ENCODE measurements at regions not wholly inside any gene's neighbourhood (a gene's known extent, or its start where the extent isn't known, plus 50 kb on each side); places are given as distances from the start of the nearest gene placed in this dataset.
A peak's percentile ranks its signal among the peaks of the same experiment; 100 is the strongest.

DNA sequence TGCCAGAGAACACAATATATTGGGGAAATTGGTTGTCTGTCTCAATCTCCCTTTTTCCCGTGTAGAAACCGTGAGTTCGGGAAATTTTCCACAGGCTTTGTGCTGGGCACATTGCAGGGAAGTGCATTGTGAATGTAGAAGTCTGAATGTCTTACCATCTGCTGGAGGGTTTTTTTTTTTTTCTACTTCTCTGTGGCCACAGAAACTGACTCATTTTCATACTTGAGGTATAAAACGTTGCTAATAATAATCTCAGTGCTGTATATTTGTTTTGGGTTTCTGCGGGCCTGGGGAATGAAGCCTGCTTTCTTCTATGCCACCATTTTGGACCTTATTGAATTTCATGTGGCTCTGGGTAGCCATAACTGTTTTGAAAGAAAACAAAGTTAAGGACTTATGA lies 1001.2 kb downstream of the STIM2 start (continued):
- TF ChIP-seq, protein P1, sequence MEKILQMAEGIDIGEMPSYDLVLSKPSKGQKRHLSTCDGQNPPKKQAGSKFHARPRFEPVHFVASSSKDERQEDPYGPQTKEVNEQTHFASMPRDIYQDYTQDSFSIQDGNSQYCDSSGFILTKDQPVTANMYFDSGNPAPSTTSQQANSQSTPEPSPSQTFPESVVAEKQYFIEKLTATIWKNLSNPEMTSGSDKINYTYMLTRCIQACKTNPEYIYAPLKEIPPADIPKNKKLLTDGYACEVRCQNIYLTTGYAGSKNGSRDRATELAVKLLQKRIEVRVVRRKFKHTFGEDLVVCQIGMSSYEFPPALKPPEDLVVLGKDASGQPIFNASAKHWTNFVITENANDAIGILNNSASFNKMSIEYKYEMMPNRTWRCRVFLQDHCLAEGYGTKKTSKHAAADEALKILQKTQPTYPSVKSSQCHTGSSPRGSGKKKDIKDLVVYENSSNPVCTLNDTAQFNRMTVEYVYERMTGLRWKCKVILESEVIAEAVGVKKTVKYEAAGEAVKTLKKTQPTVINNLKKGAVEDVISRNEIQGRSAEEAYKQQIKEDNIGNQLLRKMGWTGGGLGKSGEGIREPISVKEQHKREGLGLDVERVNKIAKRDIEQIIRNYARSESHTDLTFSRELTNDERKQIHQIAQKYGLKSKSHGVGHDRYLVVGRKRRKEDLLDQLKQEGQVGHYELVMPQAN (conservative IDR thresholded peaks at IDR 0.05): no peak
- TF ChIP-seq TCF12 (IDR thresholded peaks at IDR 0.05; ENCODE audit: low read depth, low read length): peak; percentile 66; the same call in 1 of the 2 replicates
- peak; percentile 94 for TF ChIP-seq ZNF384 (IDR thresholded peaks at IDR 0.05; ENCODE audit: borderline replicate concordance, low read depth, low read length)
- no peak for TF ChIP-seq POLR2AphosphoS2 (IDR thresholded peaks at IDR 0.05; ENCODE audit: low read depth, low read length)
- no peak for TF ChIP-seq TARDBP (IDR thresholded peaks at IDR 0.05; ENCODE audit: borderline replicate concordance)
- peak; percentile 56 for TF ChIP-seq RUNX3 (IDR thresholded peaks at IDR 0.05; ENCODE audit: low read length)
- TF ChIP-seq, protein P2, sequence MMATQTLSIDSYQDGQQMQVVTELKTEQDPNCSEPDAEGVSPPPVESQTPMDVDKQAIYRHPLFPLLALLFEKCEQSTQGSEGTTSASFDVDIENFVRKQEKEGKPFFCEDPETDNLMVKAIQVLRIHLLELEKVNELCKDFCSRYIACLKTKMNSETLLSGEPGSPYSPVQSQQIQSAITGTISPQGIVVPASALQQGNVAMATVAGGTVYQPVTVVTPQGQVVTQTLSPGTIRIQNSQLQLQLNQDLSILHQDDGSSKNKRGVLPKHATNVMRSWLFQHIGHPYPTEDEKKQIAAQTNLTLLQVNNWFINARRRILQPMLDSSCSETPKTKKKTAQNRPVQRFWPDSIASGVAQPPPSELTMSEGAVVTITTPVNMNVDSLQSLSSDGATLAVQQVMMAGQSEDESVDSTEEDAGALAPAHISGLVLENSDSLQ (IDR thresholded peaks at IDR 0.05): no peak
- TF ChIP-seq SMAD1 (IDR thresholded peaks at IDR 0.05; ENCODE audit: low read depth, partially characterized antibody): no peak
- TF ChIP-seq IKZF1 (conservative IDR thresholded peaks at IDR 0.05): peak; percentile 46
- peak; percentile 62; the same call in 1 of the 2 replicates for TF ChIP-seq YY1 (IDR thresholded peaks at IDR 0.05; ENCODE audit: low read depth, low read length)
- TF ChIP-seq, protein P3, sequence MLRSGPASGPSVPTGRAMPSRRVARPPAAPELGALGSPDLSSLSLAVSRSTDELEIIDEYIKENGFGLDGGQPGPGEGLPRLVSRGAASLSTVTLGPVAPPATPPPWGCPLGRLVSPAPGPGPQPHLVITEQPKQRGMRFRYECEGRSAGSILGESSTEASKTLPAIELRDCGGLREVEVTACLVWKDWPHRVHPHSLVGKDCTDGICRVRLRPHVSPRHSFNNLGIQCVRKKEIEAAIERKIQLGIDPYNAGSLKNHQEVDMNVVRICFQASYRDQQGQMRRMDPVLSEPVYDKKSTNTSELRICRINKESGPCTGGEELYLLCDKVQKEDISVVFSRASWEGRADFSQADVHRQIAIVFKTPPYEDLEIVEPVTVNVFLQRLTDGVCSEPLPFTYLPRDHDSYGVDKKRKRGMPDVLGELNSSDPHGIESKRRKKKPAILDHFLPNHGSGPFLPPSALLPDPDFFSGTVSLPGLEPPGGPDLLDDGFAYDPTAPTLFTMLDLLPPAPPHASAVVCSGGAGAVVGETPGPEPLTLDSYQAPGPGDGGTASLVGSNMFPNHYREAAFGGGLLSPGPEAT (IDR thresholded peaks at IDR 0.05; ENCODE audit: low read depth): peak; percentile 50; the same call in 1 of the 2 replicates
- no peak for TF ChIP-seq CHD1 (IDR thresholded peaks at IDR 0.05; ENCODE audit: low read depth, low read length)
- TF ChIP-seq ZBED1 (IDR thresholded peaks at IDR 0.05; ENCODE audit: borderline replicate concordance): no peak
- TF ChIP-seq, protein P4, sequence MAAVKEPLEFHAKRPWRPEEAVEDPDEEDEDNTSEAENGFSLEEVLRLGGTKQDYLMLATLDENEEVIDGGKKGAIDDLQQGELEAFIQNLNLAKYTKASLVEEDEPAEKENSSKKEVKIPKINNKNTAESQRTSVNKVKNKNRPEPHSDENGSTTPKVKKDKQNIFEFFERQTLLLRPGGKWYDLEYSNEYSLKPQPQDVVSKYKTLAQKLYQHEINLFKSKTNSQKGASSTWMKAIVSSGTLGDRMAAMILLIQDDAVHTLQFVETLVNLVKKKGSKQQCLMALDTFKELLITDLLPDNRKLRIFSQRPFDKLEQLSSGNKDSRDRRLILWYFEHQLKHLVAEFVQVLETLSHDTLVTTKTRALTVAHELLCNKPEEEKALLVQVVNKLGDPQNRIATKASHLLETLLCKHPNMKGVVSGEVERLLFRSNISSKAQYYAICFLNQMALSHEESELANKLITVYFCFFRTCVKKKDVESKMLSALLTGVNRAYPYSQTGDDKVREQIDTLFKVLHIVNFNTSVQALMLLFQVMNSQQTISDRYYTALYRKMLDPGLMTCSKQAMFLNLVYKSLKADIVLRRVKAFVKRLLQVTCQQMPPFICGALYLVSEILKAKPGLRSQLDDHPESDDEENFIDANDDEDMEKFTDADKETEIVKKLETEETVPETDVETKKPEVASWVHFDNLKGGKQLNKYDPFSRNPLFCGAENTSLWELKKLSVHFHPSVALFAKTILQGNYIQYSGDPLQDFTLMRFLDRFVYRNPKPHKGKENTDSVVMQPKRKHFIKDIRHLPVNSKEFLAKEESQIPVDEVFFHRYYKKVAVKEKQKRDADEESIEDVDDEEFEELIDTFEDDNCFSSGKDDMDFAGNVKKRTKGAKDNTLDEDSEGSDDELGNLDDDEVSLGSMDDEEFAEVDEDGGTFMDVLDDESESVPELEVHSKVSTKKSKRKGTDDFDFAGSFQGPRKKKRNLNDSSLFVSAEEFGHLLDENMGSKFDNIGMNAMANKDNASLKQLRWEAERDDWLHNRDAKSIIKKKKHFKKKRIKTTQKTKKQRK (IDR thresholded peaks at IDR 0.05; ENCODE audit: low read depth, low read length): no peak
- TF ChIP-seq, protein P5, sequence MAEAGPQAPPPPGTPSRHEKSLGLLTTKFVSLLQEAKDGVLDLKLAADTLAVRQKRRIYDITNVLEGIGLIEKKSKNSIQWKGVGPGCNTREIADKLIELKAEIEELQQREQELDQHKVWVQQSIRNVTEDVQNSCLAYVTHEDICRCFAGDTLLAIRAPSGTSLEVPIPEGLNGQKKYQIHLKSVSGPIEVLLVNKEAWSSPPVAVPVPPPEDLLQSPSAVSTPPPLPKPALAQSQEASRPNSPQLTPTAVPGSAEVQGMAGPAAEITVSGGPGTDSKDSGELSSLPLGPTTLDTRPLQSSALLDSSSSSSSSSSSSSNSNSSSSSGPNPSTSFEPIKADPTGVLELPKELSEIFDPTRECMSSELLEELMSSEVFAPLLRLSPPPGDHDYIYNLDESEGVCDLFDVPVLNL (IDR thresholded peaks at IDR 0.05; ENCODE audit: low read depth, low read length): no peak
- TF ChIP-seq ESRRA (IDR thresholded peaks at IDR 0.05; ENCODE audit: low read length): no peak
- TF ChIP-seq SIN3A (IDR thresholded peaks at IDR 0.05; ENCODE audit: low read depth, low read length): no peak
- peak; percentile 86 for TF ChIP-seq MEF2B (IDR thresholded peaks at IDR 0.05; ENCODE audit: partially characterized antibody, poor library complexity, severe bottlenecking)
- peak; percentile 55 to 56 for TF ChIP-seq IKZF2 (IDR thresholded peaks at IDR 0.05)
- TF ChIP-seq HDAC6 (IDR thresholded peaks at IDR 0.05; ENCODE audit: unreplicated experiment): no peak

All from GM12878 (cell line).